Right hindlimb (tissue), 1 donor: ENCODE measurements at regions not wholly inside any gene's neighbourhood (a gene's known extent, or its start where the extent isn't known, plus 50 kb on each side); places are given as distances from the start of the nearest gene placed in this dataset.

ENCODE experiments used
- DNase-seq: peaks from one replicate; pipeline ENCODE4 v3.0.0-alpha.2; 2018

DNA sequence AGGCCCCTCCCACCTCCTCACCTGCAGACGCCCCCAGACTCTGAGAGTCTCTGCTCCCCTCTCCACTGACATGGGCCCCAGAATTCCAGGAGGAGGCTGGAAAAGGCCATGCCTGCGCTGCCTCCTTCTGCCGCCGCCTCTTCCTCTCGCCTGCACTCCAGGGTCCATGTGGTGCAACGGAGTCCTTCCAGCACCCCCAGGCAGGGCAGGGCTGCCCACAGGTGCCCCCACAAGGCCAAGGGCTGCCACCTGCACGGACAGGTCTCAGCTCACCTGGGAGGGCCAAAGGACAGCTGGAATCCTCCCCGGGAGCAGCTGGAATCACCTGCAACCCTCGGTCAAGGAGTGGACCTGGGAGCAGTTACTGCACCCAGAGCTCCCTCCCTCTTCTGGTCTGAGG lies 194.9 kb downstream of the RBFOX3 start:
- no peak for DNase-seq

DNA sequence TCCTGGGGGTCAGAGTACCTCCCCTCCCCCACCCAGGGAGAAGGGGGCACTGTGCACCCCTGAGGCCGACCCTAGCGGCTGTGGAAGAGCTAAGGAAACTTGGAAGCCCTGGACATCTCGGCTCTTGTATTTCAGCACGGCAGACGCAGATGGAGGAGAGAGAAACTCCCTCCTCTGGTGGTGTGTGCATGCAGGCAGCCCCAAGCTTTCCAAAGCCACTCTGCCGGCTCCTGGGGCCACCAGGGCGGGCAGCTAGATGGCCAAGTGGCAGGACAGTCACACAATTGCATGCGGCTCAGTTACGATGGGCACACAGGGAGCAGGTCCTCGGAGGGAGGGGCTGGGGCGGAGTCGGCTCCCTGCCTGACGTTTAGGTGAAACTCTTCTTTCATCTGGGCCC lies 195.5 kb downstream of the RBFOX3 start:
- DNase-seq, result no peak

DNA sequence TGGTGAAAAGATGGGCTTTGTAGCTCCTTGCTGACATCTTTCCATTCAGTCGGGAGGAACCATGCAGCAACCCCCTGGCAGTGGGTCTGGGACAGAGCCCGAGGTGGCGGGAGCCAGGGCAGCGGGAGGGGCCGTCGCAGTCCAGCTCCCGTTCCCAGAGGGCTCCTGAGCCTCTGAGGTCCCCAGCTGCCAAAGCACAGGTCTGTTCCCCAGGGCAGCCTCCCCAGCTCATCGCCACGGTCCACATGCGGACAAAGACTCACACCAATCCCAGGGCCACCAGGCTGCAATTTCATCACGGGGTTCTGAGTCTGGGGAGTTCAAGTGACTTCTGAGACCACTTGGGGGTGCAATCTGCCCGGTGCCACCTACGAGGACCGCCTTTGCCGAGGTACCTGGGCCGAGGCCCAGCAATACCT lies 196.0 kb downstream of the RBFOX3 start:
- DNase-seq, result no peak

DNA sequence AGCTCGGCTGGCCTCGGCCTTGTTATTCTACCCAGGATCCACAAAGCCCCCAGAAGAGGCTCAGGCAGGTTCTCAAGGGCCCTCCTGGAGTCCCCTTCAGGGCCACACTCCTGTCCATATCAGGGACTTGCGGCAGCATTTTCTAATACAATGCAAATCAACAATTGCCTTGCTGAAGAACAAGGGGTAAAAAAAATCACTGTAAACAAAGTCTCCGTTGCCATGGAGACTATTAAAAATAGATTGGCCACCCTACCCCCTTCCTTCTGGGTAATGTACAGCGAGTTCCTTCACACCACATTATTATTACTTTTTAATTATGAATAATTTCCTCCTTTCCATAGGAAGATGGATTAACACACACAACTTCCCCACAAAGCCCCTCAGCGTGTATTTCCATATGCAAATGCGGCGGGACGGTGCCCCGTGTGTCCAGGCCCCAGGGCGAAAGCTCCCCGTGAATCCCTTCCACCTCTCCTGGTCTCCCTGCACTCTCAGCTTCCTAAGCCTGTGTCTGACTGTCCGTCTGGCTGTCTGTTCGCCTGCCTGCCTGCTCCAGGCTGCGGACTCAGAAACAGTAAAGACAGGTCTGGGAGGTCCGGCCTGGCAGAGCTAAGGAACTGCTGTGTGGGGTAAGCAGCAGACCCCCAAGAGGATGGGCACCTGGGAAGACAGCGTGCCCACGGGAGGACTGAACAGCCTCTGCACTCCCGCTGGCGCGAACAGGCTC lies 196.6 kb downstream of the RBFOX3 start:
- no peak for DNase-seq

DNA sequence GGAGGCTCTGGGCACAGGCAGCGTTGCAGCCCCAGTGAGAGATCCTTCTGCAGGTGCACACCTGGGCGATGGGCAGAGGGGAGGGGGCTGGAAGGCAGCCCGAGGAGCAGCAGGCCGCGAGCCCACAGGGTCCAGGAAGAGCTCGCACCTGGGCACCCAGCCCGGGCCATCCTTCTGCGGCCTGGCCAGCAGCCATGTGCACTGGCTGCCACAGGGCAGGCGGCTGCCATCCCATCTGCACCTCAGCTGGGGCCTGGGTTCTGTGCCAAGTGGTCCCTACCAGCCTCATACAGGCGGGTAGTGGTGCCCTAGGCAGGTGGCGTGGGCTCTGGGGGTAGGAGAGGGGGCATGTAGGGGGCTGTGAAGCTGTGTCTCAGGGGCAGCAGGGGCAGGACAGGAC lies 197.2 kb downstream of the RBFOX3 start:
- DNase-seq, result no peak

DNA sequence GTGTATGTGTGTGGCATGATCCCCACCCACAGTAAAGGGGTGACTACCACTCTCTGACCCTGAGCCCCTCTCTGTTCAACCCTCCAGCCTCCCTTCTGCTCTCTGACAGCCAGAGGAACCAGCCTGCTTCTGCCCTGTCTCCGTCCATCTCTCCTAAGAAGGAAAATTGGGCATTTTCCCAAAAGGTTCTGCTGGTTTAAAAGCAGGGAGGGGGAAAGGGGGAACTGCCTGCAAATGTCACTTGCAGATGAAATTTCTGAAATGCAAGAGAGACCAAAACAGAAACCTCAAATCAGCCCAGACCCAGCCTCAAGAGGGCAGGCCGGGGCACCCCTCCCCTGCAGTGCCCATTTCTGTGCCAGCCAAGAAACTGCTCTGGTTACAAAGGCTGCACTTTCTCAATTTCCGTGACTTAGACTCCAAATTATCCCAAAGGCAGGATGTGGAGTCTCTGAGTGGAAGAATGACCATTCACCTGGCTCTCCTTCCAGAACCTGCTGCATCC lies 197.9 kb downstream of the RBFOX3 start:
- DNase-seq, result no peak

DNA sequence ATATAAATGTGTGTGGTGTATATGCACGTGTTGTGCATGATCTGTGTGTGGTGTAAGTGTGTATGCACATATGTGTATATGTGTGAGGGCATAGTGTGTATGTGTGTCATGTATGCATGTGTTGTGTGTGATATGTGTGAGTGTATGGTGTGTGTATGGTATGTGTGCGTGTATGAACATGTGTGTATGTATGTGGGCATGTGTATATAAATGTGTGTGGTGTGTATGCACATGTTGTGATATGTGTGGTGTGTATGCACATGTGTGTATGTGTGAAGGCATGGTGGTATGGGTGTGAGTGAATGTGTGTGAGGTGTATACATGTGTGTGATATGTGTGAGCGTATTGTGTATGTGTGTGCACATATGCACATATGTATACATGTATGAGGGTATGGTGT lies 198.7 kb downstream of the RBFOX3 start:
- no peak for DNase-seq

DNA sequence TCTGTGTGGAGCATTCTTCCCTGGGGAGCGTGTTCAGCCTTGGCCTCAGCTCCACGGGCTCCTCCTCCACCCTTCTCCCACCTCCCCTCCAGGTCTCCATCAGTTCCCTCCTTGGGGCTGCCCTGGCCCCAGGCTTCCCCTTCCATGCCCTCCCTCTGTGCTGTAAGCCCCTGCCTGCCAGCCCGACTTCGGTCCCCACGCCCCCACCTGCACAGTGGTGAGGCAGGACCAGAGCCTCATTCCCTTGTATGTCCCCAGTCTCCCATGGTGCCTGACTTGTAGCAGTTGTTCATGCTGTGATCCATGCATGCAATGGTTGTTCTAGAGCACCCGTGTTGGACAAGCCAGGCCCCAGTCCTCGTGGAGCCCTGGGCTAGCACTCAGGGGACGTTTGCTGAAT lies 199.4 kb downstream of the RBFOX3 start:
- no peak for DNase-seq

DNA sequence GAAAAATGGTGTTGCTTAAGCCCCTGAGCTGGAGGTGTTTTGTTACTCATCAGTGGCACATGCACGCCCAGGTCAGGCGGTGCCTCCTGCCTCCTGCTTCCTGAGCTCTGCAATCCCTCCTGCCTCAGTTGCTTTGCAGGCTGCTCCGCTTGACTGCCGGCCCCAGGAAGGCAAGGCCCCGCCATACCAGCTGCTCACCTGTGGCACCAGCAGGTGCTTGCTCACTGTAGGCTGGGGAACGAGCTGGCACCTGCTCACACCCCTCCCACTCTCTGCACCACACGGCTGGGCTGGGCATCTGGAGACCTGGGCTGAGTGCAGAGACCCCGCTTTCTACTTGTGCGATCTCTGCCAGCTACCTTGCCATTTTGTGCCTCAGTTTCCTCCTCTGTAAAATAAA lies 200.2 kb downstream of the RBFOX3 start:
- no peak for DNase-seq

DNA sequence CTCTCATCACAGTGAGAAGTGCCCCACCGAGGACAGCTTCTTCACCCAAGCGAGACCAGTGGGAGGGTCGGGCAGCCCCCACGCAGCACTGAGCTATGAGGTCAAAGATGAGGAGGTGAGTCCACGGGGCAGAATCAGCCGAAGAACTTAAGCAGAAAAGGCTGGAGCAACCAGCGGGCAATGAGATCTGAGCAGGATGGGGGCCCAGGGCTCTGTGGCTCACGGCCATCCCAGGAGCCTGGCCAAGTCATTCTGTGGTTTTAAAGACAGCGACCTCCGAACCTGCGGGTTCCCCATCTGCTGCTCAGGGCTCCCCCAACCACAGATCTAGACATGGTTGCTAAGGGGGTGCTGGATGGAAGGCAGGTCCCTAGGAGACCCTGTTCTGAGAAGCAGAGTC lies 202.6 kb downstream of the RBFOX3 start:
- no peak for DNase-seq

DNA sequence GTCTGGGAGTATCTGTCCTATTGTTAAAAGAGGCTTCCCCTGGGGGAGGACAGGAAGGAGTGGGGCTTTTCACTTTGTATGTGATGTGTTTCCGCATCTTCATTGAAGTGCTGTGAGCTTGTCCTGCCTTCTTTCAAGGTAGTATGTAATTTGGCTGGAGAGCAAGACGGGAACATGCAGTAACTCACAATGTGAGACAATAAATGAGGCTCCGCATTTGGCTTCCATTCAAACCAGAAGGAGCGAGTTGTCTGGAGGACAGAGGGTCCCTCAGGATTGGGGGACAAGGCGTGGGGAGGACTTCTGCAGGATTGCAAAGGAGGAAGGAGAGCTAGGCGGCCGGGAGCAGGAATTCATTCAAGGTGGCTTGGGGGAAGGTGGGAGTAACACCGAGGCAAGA lies 203.5 kb downstream of the RBFOX3 start:
- no peak for DNase-seq

DNA sequence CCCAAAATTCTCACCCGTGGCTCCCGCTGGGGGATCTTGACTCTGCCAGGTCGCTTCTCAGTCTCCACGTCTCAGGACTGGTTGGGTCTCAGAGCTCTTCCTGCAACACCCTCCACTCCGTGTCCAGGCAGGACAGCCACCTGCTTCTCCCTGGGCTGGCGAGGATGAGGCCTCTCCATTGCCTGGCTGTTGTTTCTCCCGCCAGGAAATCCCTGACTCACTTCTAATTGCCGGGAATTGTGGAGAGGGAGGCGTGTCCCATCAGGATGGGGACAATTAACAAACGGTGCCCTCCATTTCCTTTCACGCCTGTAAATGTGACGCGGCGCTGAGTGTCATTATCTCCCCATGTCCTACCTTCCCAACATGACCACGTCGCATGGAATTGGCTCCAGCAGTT lies 204.5 kb downstream of the RBFOX3 start:
- no peak for DNase-seq

DNA sequence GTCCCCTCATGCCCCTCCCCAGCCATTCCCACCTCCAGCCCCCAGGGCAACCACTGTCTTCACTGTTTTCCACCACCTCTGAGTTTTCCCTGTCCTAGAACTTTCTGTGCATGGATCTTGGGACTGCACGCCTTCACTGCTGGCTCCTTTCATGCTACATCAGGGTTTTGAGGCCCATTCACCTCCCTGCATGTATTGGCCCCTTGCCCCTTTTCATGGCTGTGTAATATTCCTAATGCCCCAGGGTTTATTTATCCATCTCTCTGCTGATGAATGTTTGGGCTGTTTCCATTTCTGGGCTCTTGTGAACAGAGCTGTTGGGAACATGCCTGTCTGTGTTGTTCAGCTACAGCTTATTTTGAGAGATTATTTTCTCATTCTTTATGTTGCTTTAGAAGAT lies 205.0 kb downstream of the RBFOX3 start:
- no peak for DNase-seq

DNA sequence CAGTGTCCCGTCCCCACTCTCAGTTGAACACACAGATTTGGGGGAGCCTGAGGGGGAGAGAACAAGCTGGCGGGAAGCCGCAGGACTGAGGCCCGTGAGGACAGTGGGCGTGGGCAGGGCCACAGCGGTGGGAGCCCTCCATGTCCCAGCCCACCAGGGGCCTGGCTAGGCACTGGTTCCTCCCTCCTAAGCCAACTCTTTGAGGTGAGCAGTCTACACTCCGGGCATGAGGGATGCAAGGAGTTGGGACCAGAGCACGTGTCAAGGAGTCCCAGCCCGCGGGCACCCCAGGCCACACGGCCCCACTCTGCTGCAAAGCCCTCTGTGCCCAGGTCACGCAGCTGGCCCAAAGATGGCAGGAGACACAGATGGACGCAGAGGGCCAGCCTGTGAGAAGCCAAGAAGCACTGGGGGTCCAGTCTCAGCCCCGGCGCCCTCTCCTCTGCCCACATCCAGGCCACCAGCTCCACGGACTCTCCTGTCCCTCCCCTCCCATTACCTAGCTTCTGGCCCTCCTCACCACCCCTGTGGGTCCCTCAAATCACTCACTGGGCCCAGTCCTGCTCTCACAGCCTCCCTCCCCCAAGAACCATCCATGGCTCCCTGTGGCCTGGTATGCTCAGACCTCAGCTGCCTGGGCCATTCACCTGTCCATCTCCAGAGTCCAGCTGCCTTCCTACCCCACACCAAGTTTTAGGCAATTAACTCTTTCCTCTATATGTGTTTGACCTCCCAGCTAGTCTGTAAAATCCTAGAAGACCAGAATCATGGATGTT lies 206.5 kb downstream of the RBFOX3 start:
- DNase-seq, result no peak

DNA sequence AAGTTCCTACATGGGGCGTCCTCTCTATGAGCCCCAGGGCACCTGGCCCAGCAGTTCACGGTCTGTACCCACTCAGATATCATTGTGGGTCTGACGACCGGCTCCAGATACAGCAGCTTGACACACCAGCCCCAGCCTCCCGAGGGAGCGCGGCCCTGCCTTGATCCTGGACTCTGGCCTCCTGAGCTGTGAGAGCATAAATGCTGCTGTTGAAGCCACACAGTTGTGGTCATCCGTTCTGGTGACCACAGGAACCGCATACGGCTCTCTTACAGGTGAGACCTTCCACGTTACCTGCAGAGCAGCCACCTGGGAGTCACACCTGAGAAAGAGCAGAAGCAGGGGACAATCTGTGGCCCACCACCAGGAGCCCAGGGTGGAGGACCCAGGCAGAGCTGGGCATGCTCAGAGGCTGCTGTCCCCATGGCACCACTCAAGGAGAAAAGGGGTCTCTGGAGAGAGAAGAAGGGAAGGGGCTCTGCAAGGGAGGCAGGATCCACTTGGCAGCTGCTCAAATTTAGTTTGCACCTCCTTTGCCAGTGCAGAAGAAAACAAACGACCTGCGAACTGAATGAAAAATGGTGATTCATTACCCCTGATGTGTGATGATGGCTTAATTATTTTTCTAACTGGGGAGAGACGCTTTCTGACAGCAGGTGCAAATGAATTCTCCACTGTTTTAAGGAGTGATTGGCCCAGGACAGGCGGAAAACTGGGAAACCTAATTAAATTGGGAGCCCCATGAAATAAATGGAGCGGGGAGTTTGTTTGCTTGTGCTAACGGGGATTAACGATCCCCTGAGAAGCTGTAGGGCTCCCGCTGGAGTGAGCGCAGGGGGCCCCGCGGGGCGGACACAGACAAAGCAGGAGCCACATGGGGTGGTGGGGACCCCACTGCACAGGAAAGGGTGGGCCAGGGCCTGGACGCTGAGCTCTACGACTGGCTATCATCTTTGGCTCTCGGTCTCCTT lies 208.9 kb downstream of the RBFOX3 start:
- no peak for DNase-seq

DNA sequence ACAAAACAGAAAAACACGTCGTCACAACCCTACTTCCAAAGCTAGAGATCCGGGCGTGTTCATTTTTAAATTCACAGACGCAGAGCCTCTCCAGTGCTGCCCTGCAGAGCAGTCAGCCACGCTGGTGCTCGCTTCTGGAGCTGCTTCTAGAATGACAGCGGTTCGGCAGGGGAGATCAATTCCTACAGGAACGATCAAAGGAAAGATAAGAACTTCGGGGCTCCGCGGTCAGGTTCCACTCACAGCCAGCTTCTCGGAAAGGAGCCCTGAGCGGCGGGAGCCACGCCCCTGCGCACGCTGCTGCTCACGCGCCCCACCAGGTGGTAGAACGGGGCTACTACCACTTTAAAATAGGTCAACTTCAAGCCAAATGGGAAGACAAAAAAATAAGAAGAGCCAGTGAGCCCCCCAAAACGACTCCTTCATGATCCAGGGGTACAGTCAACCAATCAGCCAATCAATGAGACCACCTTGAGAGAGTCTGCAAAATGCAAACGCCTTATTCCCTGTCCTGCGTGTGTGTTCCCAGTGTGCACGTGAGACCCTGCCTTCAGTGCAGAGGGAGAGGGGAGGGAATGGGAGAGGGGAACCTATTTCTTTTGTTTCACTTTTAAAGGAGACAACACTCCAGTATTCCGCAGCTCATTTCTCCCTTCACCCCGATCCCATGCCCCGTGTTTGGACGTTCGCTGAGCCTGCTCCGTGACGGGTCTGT lies 209.7 kb downstream of the RBFOX3 start:
- peak; percentile 80 for DNase-seq

DNA sequence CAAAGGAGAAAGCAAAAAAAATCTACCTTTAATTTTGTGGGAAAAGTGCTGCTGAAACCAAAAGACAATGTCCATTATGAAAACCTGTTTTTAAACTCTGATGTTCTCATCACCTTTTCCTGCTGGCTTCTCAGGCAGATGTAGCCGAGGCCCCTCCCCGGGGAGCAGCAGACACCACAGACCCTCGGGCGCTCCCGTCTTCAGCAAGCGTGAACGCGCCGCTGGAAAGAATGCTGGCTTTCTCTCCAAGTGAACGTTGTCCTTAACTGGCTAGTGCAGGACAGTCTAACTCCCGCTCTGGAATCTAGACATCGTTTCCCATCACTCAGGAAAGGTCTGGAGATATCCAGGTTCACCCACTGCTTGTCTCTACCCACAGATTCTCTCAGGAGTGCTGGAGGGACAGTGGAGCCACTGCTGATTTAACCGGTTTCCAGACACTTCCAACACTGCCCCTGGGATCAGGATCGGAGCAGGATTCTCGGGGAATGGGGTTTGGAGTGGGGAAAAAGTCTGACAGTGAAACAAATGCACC lies 211.2 kb downstream of the RBFOX3 start:
- no peak for DNase-seq

DNA sequence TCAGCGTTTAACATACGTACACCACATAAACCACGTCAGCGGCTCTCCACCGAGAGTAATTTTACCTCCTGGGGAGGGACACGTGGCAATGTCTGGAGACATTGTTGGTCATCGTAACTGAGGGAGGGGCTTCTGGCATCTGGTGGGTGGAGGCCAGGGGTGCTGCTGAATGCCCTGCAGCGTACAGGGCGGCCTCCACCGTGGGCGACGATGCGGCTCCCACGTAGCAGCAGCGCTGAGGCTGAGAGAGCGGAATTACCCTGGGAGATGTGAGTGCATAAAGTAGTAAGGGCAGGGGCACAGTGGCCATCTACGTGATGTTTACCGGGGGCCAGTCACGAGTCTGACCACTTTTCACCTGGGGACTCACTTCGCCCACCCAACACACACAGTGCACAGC lies 212.4 kb downstream of the RBFOX3 start:
- DNase-seq, result no peak

DNA sequence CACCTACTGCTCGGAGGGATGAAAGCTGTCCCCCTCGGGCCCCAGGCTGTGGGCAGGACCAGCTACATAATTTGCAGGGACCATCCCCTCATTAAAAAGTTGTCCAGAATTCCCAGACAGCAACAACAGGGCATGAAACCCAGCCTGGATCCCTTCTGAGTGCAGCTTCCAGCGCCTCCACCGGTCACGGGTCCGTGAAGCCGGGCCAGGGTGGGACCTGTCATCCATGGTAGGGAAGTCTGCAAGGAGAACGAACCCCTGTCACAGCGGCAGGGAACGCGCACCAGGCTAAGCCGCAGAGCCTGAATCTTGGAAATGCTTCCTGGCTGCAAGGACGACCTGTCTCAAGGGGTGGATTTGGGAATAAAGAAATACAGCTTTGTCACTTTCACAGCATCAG lies 214.2 kb downstream of the RBFOX3 start:
- no peak for DNase-seq

DNA sequence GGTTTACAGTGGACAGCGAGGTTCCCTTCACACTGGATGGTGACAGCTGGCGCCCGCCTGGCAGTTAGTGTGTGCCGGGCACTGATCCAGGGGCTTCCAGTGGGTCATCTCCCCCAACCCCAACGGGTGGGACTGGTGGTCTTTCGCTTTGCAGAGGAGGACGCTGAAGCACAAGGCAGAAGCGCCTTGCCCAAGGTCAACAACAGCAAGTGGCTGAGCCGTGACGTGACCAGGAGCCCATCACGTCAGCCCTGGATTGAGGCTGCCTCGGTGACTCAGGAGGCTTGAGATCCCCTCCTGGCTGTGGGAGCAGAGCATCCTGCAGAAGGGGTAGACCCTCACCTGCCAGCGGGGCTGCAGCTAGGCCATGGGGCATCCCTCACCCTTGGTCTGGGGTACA lies 215.3 kb downstream of the RBFOX3 start:
- no peak for DNase-seq

DNA sequence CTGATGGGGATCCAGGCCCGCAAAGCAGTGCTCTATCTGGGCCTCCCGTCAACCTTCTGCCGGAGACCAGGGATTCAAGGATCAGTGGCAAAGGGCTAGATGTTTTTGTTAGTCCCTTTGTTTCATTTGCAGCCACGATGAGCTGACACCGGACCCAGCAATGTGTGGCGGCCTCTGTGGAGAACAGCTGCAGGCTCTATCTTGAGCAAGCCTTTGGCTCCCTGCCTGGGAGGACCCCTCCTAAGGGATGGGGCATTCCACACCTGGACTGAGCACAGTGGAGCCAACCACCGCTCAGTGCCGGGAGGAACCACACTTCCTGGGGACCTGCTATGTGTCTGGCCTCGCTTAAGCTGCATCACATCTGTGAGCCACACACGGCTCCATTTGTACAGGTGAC lies 215.8 kb downstream of the RBFOX3 start:
- DNase-seq, result peak; percentile 45

DNA sequence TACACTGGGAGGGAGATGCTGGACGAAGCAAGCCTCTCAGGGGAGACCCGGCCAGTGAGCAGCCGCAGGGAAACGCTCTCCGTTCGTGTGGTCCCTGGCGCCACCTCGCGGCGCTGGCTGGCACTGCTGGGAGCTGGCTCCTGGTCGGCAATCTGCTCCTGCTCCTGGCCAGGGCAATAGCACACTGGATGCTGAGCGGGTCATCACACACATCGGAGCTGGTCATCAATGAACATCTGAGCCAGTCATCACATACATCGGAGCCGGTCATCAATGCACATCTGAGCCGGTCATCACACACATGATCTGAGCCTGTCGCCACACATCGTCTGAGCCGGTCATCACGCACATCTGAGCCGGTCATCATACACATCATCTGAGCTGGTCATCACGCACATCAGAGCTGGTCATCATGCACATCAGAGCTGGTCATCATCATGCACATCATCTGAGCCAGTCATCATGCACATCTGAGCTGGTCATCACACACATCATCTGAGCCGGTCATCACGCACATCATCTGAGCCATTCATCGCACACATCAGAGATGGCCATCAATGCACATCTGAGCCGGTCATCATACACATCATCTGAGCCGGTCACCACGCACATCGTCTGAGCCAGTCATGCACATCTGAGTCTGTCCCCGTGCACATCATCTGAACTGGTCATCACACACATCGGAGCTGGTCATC lies 217.3 kb downstream of the RBFOX3 start:
- DNase-seq, result peak; percentile 82
